Lower leg skin (tissue), 3 donors: ENCODE measurements at regions not wholly inside any gene's neighbourhood (a gene's known extent, or its start where the extent isn't known, plus 50 kb on each side); places are given as distances from the start of the nearest gene placed in this dataset.

Experiments
- POLR2A ChIP-seq, 2 donors: fragments of 450-650 bp; IDR thresholded peaks; one replicate each; pipeline ENCODE4 v1.6.1; 2016 to 2017; ENCODE audit warnings: antibody characterized with exemption in 2 of 2, mild to moderate bottlenecking in 1 of 2, moderate library complexity in 1 of 2
- TF ChIP-seq, protein P1 (sequence below), 3 donors: fragments of 450-650 bp; IDR thresholded peaks; one replicate each; pipeline ENCODE4 v1.5.1; 2016; ENCODE audit warnings: antibody characterized with exemption in 3 of 3, mild to moderate bottlenecking in 3 of 3, moderate library complexity in 2 of 3

GRCh38 chr9:118281772-118282171 lies 577.6 kb downstream of the TLR4 start:
- TF ChIP-seq, protein P1, sequence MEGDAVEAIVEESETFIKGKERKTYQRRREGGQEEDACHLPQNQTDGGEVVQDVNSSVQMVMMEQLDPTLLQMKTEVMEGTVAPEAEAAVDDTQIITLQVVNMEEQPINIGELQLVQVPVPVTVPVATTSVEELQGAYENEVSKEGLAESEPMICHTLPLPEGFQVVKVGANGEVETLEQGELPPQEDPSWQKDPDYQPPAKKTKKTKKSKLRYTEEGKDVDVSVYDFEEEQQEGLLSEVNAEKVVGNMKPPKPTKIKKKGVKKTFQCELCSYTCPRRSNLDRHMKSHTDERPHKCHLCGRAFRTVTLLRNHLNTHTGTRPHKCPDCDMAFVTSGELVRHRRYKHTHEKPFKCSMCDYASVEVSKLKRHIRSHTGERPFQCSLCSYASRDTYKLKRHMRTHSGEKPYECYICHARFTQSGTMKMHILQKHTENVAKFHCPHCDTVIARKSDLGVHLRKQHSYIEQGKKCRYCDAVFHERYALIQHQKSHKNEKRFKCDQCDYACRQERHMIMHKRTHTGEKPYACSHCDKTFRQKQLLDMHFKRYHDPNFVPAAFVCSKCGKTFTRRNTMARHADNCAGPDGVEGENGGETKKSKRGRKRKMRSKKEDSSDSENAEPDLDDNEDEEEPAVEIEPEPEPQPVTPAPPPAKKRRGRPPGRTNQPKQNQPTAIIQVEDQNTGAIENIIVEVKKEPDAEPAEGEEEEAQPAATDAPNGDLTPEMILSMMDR (IDR thresholded peaks at IDR 0.05) = no peak
- TF ChIP-seq POLR2A (IDR thresholded peaks at IDR 0.05) = no peak
